ENCODE measurements at regions not wholly inside any gene's neighbourhood (a gene's known extent, or its start where the extent isn't known, plus 50 kb on each side); places are given as distances from the start of the nearest gene placed in this dataset.

GRCh38 chr4:123802933-123803332 is 406.3 kb downstream of the SPRY1 start:
- no peaks in the 10 kb centered on the region for H3K9me3 ChIP-seq (ENCODE audit: low read length)
- H3K27me3 ChIP-seq (ENCODE audit: insufficient read depth, low read length) = no peaks in the 10 kb centered on the region
- no peak overlapping the region for H3K4me3 ChIP-seq (ENCODE audit: low read length)
- no peaks in the 10 kb centered on the region for H3K36me3 ChIP-seq (ENCODE audit: insufficient read depth, low read length)
- H3K4me1 ChIP-seq (ENCODE audit: insufficient read depth, low read length) = peaks cover 2% of the 10 kb centered on the region
- no peak overlapping the region for H2AFZ ChIP-seq (ENCODE audit: low read depth, low read length)

- Histone ChIP-seq H3K9me3 (ENCODE audit: low read length) (no peaks in the 10 kb centered on the region), H3K4me1 (ENCODE audit: insufficient read depth, low read length) (peaks cover 2% of the 10 kb centered on the region), H3K4me3 (ENCODE audit: low read length) (no peak overlapping the region), H2AFZ (ENCODE audit: low read depth, low read length) (no peak overlapping the region), H3K36me3 (ENCODE audit: insufficient read depth, low read length) (no peaks in the 10 kb centered on the region), H3K27me3 (ENCODE audit: insufficient read depth, low read length) (no peaks in the 10 kb centered on the region)
These were observed 407.7 kb downstream of the SPRY1 start for GRCh38 chr4:123804196-123804721.

DNA sequence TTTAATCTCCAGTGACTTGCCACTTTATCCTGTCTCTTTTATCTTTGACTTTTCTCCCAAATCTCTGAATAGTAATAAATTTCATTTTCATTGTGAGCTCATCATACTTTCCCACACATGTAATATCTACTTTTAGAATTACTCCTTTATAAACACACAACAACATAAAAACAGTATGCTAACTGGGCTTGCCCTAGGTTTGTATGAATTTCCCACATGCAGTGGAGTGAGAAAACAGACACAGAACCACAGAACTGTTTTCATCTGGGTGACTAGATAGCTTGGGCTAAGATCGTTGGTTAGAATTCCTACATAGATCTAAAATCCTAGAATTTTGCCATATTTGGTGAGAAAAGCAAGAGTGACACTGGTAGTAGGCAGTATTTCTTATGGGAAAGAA is 409.5 kb downstream of the SPRY1 start:
- Histone ChIP-seq H2AFZ (ENCODE audit: low read depth, low read length) (no peak overlapping the region), H3K9me3 (ENCODE audit: low read length) (no peaks in the 10 kb centered on the region), H3K27me3 (ENCODE audit: insufficient read depth, low read length) (no peaks in the 10 kb centered on the region), H3K36me3 (ENCODE audit: insufficient read depth, low read length) (no peaks in the 10 kb centered on the region), H3K4me3 (ENCODE audit: low read length) (no peak overlapping the region), H3K4me1 (ENCODE audit: insufficient read depth, low read length) (peaks cover 2% of the 10 kb centered on the region)

DNA sequence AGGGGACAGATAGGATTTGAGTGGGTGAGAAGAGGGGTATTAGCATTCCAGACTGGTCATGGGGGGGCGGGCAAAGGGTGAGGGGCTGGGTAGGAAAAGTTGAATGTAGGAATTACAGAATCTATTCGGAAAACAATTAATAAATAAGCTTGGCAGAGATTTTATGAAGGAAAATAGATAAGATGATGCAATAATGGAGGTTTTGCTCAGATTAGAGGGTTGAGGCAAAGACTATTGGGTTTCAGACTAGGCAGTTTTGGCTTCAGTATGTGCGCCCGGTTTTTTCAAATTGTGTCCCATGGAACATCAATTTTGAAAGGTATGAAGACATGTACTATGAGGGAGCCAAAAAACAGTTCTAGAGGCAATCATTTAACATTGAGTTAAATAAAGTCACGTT is 410.6 kb downstream of the SPRY1 start:
- H2AFZ ChIP-seq (ENCODE audit: low read depth, low read length) = no peak overlapping the region
- peaks cover 2% of the 10 kb centered on the region for H3K4me1 ChIP-seq (ENCODE audit: insufficient read depth, low read length)
- no peaks in the 10 kb centered on the region for H3K9me3 ChIP-seq (ENCODE audit: low read length)
- H3K27me3 ChIP-seq (ENCODE audit: insufficient read depth, low read length) = no peaks in the 10 kb centered on the region
- no peaks in the 10 kb centered on the region for H3K36me3 ChIP-seq (ENCODE audit: insufficient read depth, low read length)
- no peak overlapping the region for H3K4me3 ChIP-seq (ENCODE audit: low read length)

DNA sequence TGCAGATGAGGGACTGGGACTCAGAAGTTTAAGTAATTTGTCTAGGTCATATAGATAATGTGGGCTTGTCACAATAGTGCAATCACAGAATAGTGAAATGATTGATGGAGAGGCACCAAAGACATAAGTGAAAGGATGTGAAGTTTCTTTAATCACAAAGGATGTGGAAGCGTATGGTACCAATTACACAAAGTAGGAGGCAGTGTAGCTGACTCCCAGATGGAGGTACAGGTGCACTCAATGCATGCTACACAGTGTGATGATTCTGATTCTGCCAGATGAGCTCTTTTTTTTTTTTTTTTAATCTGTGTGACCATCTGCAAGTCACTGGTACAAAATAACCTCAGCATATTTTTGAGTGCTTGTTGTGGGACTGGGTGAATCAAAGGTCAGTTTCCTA is 411.3 kb downstream of the SPRY1 start:
- H3K4me3 ChIP-seq (ENCODE audit: low read length) = no peak overlapping the region
- H3K27me3 ChIP-seq (ENCODE audit: insufficient read depth, low read length) = no peaks in the 10 kb centered on the region
- no peaks in the 10 kb centered on the region for H3K36me3 ChIP-seq (ENCODE audit: insufficient read depth, low read length)
- H3K4me1 ChIP-seq (ENCODE audit: insufficient read depth, low read length) = peaks cover 2% of the 10 kb centered on the region
- H2AFZ ChIP-seq (ENCODE audit: low read depth, low read length) = no peak overlapping the region
- H3K9me3 ChIP-seq (ENCODE audit: low read length) = no peaks in the 10 kb centered on the region

GRCh38 chr4:123809864-123810263 is 413.3 kb downstream of the SPRY1 start:
- Histone ChIP-seq H3K36me3 (ENCODE audit: insufficient read depth, low read length) (no peaks in the 10 kb centered on the region), H3K4me1 (ENCODE audit: insufficient read depth, low read length) (peaks cover 2% of the 10 kb centered on the region), H2AFZ (ENCODE audit: low read depth, low read length) (no peak overlapping the region), H3K4me3 (ENCODE audit: low read length) (no peak overlapping the region), H3K27me3 (ENCODE audit: insufficient read depth, low read length) (no peaks in the 10 kb centered on the region), H3K9me3 (ENCODE audit: low read length) (no peaks in the 10 kb centered on the region)

DNA sequence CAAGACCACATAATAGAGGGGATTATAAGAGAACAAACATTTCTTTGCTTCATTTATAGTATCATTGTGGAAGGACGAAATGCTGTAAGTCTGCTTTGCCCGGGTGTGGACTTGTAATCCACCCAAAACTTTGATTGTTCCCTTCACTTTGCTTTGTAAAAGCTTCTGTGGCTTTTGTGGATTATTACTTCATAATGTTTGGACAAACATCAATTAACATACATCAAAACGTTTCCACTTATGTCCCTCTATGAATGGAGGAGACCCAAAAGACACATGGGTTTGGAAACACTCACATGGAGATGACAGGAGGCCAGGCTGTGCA is 415.4 kb downstream of the SPRY1 start:
- Histone ChIP-seq H3K4me3 (ENCODE audit: low read length) (no peak overlapping the region), H3K9me3 (ENCODE audit: low read length) (no peaks in the 10 kb centered on the region), H3K36me3 (ENCODE audit: insufficient read depth, low read length) (no peaks in the 10 kb centered on the region), H2AFZ (ENCODE audit: low read depth, low read length) (no peak overlapping the region), H3K4me1 (ENCODE audit: insufficient read depth, low read length) (no peaks in the 10 kb centered on the region), H3K27me3 (ENCODE audit: insufficient read depth, low read length) (no peaks in the 10 kb centered on the region)

DNA sequence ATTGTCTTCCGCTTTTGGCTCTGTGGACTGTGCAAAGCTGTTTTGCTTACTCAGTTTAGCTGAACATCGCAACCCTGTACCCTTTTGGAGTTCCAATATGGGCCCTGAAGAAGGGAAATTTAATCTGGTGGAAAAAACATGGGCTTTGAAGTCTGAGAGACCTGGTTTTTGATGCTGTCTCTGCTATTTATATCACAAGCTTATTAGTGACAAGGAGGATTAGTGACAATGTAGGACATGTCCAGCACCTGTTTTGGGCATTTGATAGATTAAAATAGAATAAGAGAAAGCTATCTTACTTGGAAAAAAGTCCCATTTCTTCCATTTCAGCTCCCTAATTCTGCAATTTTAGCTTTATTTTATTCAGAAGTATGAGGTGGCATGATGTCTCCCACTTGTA is 417.3 kb downstream of the SPRY1 start:
- no peaks in the 10 kb centered on the region for H3K27me3 ChIP-seq (ENCODE audit: insufficient read depth, low read length)
- no peaks in the 10 kb centered on the region for H3K9me3 ChIP-seq (ENCODE audit: low read length)
- H3K4me3 ChIP-seq (ENCODE audit: low read length) = no peak overlapping the region
- no peaks in the 10 kb centered on the region for H3K36me3 ChIP-seq (ENCODE audit: insufficient read depth, low read length)
- no peaks in the 10 kb centered on the region for H3K4me1 ChIP-seq (ENCODE audit: insufficient read depth, low read length)
- H2AFZ ChIP-seq (ENCODE audit: low read depth, low read length) = no peak overlapping the region

DNA sequence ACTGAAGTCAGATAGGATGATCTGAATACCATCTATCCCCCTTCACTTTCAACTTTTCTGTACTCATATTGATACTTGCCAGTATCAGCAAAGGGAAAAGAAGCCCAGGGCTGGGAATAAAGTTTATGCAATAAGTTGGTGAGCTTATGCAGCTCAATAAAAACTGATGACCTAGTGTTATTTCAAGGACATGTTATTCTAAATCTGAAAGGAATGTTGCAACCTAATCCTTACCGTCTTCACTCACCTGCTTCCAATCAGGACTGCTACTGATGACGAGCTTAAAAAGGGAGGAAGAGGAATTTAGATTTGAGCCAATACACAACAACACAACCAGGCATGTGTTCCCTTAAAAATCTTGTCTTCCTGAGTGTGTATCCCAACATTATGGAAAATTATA is 419.9 kb downstream of the SPRY1 start:
- no peak overlapping the region for H3K4me3 ChIP-seq (ENCODE audit: low read length)

GRCh38 chr4:123817025-123817688 is 420.6 kb downstream of the SPRY1 start:
- Histone ChIP-seq H3K4me3 (ENCODE audit: low read length) (no peak overlapping the region), H3K9me3 (ENCODE audit: low read length) (no peaks in the 10 kb centered on the region), H3K4me1 (ENCODE audit: insufficient read depth, low read length) (peaks cover 6% of the 10 kb centered on the region), H2AFZ (ENCODE audit: low read depth, low read length) (no peak overlapping the region), H3K36me3 (ENCODE audit: insufficient read depth, low read length) (no peaks in the 10 kb centered on the region), H3K27me3 (ENCODE audit: insufficient read depth, low read length) (no peaks in the 10 kb centered on the region)

More for the DNA sequence above, 419.9 kb downstream of the SPRY1 start:
- H2AFZ ChIP-seq (ENCODE audit: low read depth, low read length) = no peak overlapping the region
- H3K4me1 ChIP-seq (ENCODE audit: insufficient read depth, low read length) = peaks cover under 1% of the 10 kb centered on the region
- H3K27me3 ChIP-seq (ENCODE audit: insufficient read depth, low read length) = no peaks in the 10 kb centered on the region
- no peaks in the 10 kb centered on the region for H3K36me3 ChIP-seq (ENCODE audit: insufficient read depth, low read length)
- H3K9me3 ChIP-seq (ENCODE audit: low read length) = no peaks in the 10 kb centered on the region

DNA sequence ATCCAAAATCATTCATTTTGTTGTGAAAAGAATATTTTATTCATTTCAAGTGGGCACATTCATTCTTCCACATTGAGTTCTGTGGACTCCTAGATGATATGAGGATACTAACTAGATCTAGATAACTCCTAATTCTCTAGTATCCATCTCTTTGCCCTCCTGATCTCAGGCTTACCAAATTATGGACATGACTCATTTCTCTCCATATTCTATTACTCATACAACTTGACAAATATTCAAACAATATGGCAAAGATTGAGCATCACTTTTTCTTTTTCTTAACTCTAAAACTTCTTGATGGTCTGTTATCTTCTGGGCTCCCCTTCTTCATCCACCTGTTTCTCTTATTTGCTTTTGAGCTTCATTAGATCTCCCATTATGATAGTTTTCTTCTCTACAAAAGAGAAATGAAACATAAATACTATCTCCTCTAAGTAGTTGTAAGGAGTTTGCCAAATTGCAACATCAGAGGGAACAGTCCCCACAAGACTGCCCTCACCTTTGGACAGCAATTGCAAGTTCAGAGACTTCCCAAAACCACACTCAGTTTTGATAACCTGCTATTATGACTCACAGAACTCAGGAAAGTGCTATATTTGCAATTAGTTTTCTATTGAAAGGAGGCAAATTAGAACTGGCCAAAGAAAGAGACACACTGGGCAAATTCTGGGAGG is 422.9 kb downstream of the SPRY1 start:
- Histone ChIP-seq H3K27me3 (ENCODE audit: insufficient read depth, low read length) (no peaks in the 10 kb centered on the region), H3K36me3 (ENCODE audit: insufficient read depth, low read length) (no peaks in the 10 kb centered on the region), H2AFZ (ENCODE audit: low read depth, low read length) (no peak overlapping the region), H3K9me3 (ENCODE audit: low read length) (peaks cover 1% of the 10 kb centered on the region), H3K4me1 (ENCODE audit: insufficient read depth, low read length) (peaks cover 10% of the 10 kb centered on the region), H3K4me3 (ENCODE audit: low read length) (no peak overlapping the region)

DNA sequence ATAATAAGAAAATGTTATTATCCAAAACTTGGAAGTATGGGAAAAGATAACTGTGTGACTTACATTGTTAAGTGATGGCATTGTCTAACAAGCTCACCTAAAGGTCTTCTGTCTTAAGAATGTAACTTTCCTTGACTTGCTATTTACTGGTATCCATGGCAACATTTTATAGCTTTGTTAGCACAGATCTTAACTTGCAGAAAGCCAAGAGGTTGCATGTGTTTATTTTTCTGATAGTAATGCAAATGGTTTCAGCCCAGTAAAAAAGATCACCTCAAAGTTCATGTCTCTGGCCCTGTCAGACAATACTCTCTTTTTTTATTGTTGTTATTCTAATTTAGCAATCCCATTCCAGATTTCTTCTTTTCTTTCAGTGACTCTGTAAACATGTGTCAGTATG is 425.3 kb downstream of the SPRY1 start:
- H2AFZ ChIP-seq (ENCODE audit: low read depth, low read length) = no peak overlapping the region
- no peaks in the 10 kb centered on the region for H3K27me3 ChIP-seq (ENCODE audit: insufficient read depth, low read length)
- peaks cover 1% of the 10 kb centered on the region for H3K9me3 ChIP-seq (ENCODE audit: low read length)
- no peak overlapping the region for H3K4me3 ChIP-seq (ENCODE audit: low read length)
- no peaks in the 10 kb centered on the region for H3K36me3 ChIP-seq (ENCODE audit: insufficient read depth, low read length)
- H3K4me1 ChIP-seq (ENCODE audit: insufficient read depth, low read length) = peaks cover 10% of the 10 kb centered on the region

- peaks cover 1% of the 10 kb centered on the region for H3K9me3 ChIP-seq (ENCODE audit: low read length)
- H2AFZ ChIP-seq (ENCODE audit: low read depth, low read length) = no peak overlapping the region
- peaks cover 10% of the 10 kb centered on the region for H3K4me1 ChIP-seq (ENCODE audit: insufficient read depth, low read length)
- H3K4me3 ChIP-seq (ENCODE audit: low read length) = no peak overlapping the region
- no peaks in the 10 kb centered on the region for H3K27me3 ChIP-seq (ENCODE audit: insufficient read depth, low read length)
- no peaks in the 10 kb centered on the region for H3K36me3 ChIP-seq (ENCODE audit: insufficient read depth, low read length)
These were observed 425.8 kb downstream of the SPRY1 start for GRCh38 chr4:123822353-123822752.

DNA sequence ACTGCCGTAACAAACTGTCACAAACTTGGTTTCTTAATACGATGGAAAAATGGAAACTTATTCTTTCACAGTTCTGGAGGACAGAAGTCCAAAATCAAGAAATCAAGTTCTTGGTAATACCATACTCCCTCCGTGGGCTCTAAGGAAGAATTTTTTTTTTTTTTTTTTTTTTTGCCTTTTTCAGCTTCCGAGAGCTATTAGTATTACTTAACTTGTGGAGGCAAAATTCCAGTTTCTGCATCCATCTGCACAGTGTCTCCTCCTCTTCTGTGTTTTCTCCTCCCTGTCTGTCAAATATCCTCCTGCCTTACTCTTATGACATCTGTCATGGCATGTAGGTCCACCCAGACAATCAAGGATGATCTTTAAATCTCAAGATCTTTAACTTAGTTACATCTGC is 426.6 kb downstream of the SPRY1 start:
- H3K4me3 ChIP-seq (ENCODE audit: low read length) = no peak overlapping the region
- H3K4me1 ChIP-seq (ENCODE audit: insufficient read depth, low read length) = peaks cover 10% of the 10 kb centered on the region
- no peak overlapping the region for H2AFZ ChIP-seq (ENCODE audit: low read depth, low read length)
- peaks cover 1% of the 10 kb centered on the region for H3K9me3 ChIP-seq (ENCODE audit: low read length)
- no peaks in the 10 kb centered on the region for H3K36me3 ChIP-seq (ENCODE audit: insufficient read depth, low read length)
- H3K27me3 ChIP-seq (ENCODE audit: insufficient read depth, low read length) = no peaks in the 10 kb centered on the region

Measured in neuron (in vitro differentiated cells).